NCI-H1048 (cell line): ENCODE measurements at regions not wholly inside any gene's neighbourhood (a gene's known extent, or its start where the extent isn't known, plus 50 kb on each side); places are given as distances from the start of the nearest gene placed in this dataset.
"Not testable (repeated sequence)": the region's sequence is repeated elsewhere in the genome, so short reads cannot be mapped to it uniquely, and the experiment has no call there.

Source experiments
- DNase-seq: peaks from one replicate; lab custom pipeline; 2025; lab: John Stamatoyannopoulos, UW

GRCh38 chr12:24507827-24508226 lies 441.1 kb downstream of the BCAT1 start:
- no peak for DNase-seq

GRCh38 chr12:24505366-24506015 lies 443.4 kb downstream of the BCAT1 start:
- no peak for DNase-seq

GRCh38 chr12:24503477-24503876 lies 445.4 kb downstream of the BCAT1 start:
- DNase-seq = not testable (repeated sequence)

- DNase-seq = no peak
These were observed 448.1 kb downstream of the BCAT1 start for GRCh38 chr12:24500831-24501230.

GRCh38 chr12:24500421-24500820 lies 448.5 kb downstream of the BCAT1 start:
- no peak for DNase-seq

GRCh38 chr12:24499151-24500146 lies 449.5 kb downstream of the BCAT1 start:
- no peak for DNase-seq

GRCh38 chr12:24496755-24497154 lies 452.1 kb downstream of the BCAT1 start:
- no peak for DNase-seq

GRCh38 chr12:24494401-24494800 lies 454.5 kb downstream of the BCAT1 start:
- no peak for DNase-seq

GRCh38 chr12:24491968-24492367 lies 456.9 kb downstream of the BCAT1 start:
- no peak for DNase-seq

GRCh38 chr12:24489939-24490338 lies 459.0 kb downstream of the BCAT1 start:
- no peak for DNase-seq

GRCh38 chr12:24488906-24489619 lies 459.8 kb downstream of the BCAT1 start:
- DNase-seq = no peak

- DNase-seq = no peak
These were observed 460.8 kb downstream of the BCAT1 start for GRCh38 chr12:24488091-24488596.

- DNase-seq = no peak
These were observed 461.3 kb downstream of the BCAT1 start for GRCh38 chr12:24487606-24488005.

- no peak for DNase-seq
These were observed 465.2 kb downstream of the BCAT1 start for GRCh38 chr12:24483732-24484131.

GRCh38 chr12:24482882-24483604 lies 465.9 kb downstream of the BCAT1 start:
- no peak for DNase-seq

GRCh38 chr12:24482044-24482443 lies 466.9 kb downstream of the BCAT1 start:
- no peak for DNase-seq

GRCh38 chr12:24480766-24481449 lies 468.0 kb downstream of the BCAT1 start:
- no peak for DNase-seq

- DNase-seq = no peak
These were observed 469.8 kb downstream of the BCAT1 start for GRCh38 chr12:24479131-24479530.

- no peak for DNase-seq
These were observed 470.6 kb downstream of the BCAT1 start for GRCh38 chr12:24478254-24478653.

- no peak for DNase-seq
These were observed 472.6 kb downstream of the BCAT1 start for GRCh38 chr12:24476310-24476709.

- no peak for DNase-seq
These were observed 473.6 kb downstream of the BCAT1 start for GRCh38 chr12:24475337-24475736.
